Ectodermal cell (in vitro differentiated cells): ENCODE measurements at regions not wholly inside any gene's neighbourhood (a gene's known extent, or its start where the extent isn't known, plus 50 kb on each side); places are given as distances from the start of the nearest gene placed in this dataset.

Source experiments
- H3K27ac ChIP-seq: 2 replicates; pipeline ENCODE4 v1.7.0; 2013; ENCODE audit warnings: mild to moderate bottlenecking, low read depth, low read length; ENCODE audit not compliant: insufficient read depth, poor library complexity, severe bottlenecking
- H3K27me3 ChIP-seq: 2 replicates; pipeline ENCODE4 v1.7.0; 2013; ENCODE audit warnings: mild to moderate bottlenecking, low read length; ENCODE audit not compliant: insufficient read depth, control insufficient read depth, poor library complexity, severe bottlenecking
- H3K36me3 ChIP-seq: one replicate; pipeline ENCODE4 v1.7.0; 2013; ENCODE audit warnings: low read length; ENCODE audit not compliant: control insufficient read depth, insufficient read depth
- H3K4me1 ChIP-seq: one replicate; pipeline ENCODE4 v1.7.0; 2013; ENCODE audit warnings: low read length; ENCODE audit not compliant: control insufficient read depth, insufficient read depth
- H3K4me3 ChIP-seq: 2 replicates; pipeline ENCODE4 v1.7.0; 2013; ENCODE audit warnings: low read depth, low read length, control low read depth; ENCODE audit not compliant: insufficient read depth
- H3K9me3 ChIP-seq: 2 replicates; pipeline ENCODE4 v1.7.0; 2013; ENCODE audit warnings: mild to moderate bottlenecking, low read length, moderate library complexity; ENCODE audit not compliant: control insufficient read depth
- WGBS, 2 experiments: methylation state at CpG; one replicate each; pipeline ENCODE4 v1.1.7; 2013; ENCODE audit warnings: missing lambda C conversion rate in 2 of 2; 5-methylcytosine and 5-hydroxymethylcytosine counted together

- no peaks in the 10 kb centered on the region for H3K27me3 ChIP-seq
- H3K27ac ChIP-seq = no peak overlapping the region
- no peaks in the 10 kb centered on the region for H3K36me3 ChIP-seq
- H3K4me1 ChIP-seq = peaks cover 11% of the 10 kb centered on the region
- H3K4me3 ChIP-seq = no peak overlapping the region
- 94 to 99% methylated on average over 2 of the region's 2 CpGs for WGBS, 2 experiments
- no peaks in the 10 kb centered on the region for H3K9me3 ChIP-seq
Measured at GRCh38 chr11:122358292-122358691, 242.3 kb upstream of the BLID start.

- H3K4me1 ChIP-seq = peaks cover 11% of the 10 kb centered on the region
- no peak overlapping the region for H3K4me3 ChIP-seq
- WGBS, 2 experiments = 90 to 100% methylated on average over 2 of the region's 2 CpGs
Measured at GRCh38 chr11:122355968-122356367, 240.0 kb upstream of the BLID start.

GRCh38 chr11:122354025-122354697 is 238.1 kb upstream of the BLID start:
- WGBS, 2 experiments = 91 to 98% methylated on average over 2 of the region's 3 CpGs
- H3K4me3 ChIP-seq = no peak overlapping the region

More at GRCh38 chr11:122355968-122356367, 240.0 kb upstream of the BLID start:
- Histone ChIP-seq H3K36me3 (no peaks in the 10 kb centered on the region), H3K27ac (no peak overlapping the region), H3K9me3 (no peaks in the 10 kb centered on the region), H3K27me3 (no peaks in the 10 kb centered on the region)

GRCh38 chr11:122353561-122353960 is 237.5 kb upstream of the BLID start:
- Histone ChIP-seq H3K4me1 (peaks cover 2% of the 10 kb centered on the region), H3K4me3 (no peak overlapping the region), H3K27me3 (no peaks in the 10 kb centered on the region), H3K36me3 (no peaks in the 10 kb centered on the region), H3K27ac (no peak overlapping the region), H3K9me3 (no peaks in the 10 kb centered on the region)
- WGBS, 2 experiments = 88 to 98% methylated on average over 3 of the region's 4 CpGs

More at GRCh38 chr11:122354025-122354697, 238.1 kb upstream of the BLID start:
- no peak overlapping the region for H3K27ac ChIP-seq
- H3K36me3 ChIP-seq = no peaks in the 10 kb centered on the region
- H3K27me3 ChIP-seq = no peaks in the 10 kb centered on the region
- H3K4me1 ChIP-seq = peaks cover 6% of the 10 kb centered on the region
- no peaks in the 10 kb centered on the region for H3K9me3 ChIP-seq

- H3K36me3 ChIP-seq = no peaks in the 10 kb centered on the region
- no peak overlapping the region for H3K4me3 ChIP-seq
- no peaks in the 10 kb centered on the region for H3K9me3 ChIP-seq
- H3K27ac ChIP-seq = no peak overlapping the region
- 95% methylated on average over 9 of the region's 9 CpGs for WGBS, 2 experiments
- no peaks in the 10 kb centered on the region for H3K27me3 ChIP-seq
- H3K4me1 ChIP-seq = no peaks in the 10 kb centered on the region
Measured at GRCh38 chr11:122348659-122349409, 232.8 kb upstream of the BLID start.

GRCh38 chr11:122346006-122346405 is 230.0 kb upstream of the BLID start:
- no peaks in the 10 kb centered on the region for H3K36me3 ChIP-seq
- H3K27me3 ChIP-seq = no peaks in the 10 kb centered on the region
- no peaks in the 10 kb centered on the region for H3K9me3 ChIP-seq
- 92 to 100% methylated on average over 1 to 2 of the region's 2 CpGs for WGBS, 2 experiments
- H3K4me3 ChIP-seq = no peak overlapping the region
- H3K27ac ChIP-seq = no peak overlapping the region
- no peaks in the 10 kb centered on the region for H3K4me1 ChIP-seq

- Histone ChIP-seq H3K36me3 (no peaks in the 10 kb centered on the region), H3K27me3 (no peaks in the 10 kb centered on the region), H3K9me3 (no peaks in the 10 kb centered on the region), H3K27ac (no peak overlapping the region), H3K4me1 (no peaks in the 10 kb centered on the region), H3K4me3 (no peak overlapping the region)
- WGBS, 2 experiments = 93% methylated on average over 4 to 7 of the region's 7 CpGs
Measured at GRCh38 chr11:122345586-122345985, 229.6 kb upstream of the BLID start.

GRCh38 chr11:122344215-122344614 is 228.2 kb upstream of the BLID start:
- Histone ChIP-seq H3K27me3 (no peaks in the 10 kb centered on the region), H3K9me3 (no peaks in the 10 kb centered on the region), H3K27ac (no peak overlapping the region), H3K36me3 (no peaks in the 10 kb centered on the region), H3K4me1 (no peaks in the 10 kb centered on the region), H3K4me3 (no peak overlapping the region)
- WGBS, 2 experiments = 91 to 100% methylated on average over 3 of the region's 3 CpGs

- WGBS, 2 experiments = 99 to 100% methylated on average over 2 to 3 of the region's 3 CpGs
- H3K9me3 ChIP-seq = no peaks in the 10 kb centered on the region
- H3K4me3 ChIP-seq = no peak overlapping the region
- no peak overlapping the region for H3K27ac ChIP-seq
- H3K4me1 ChIP-seq = no peaks in the 10 kb centered on the region
- H3K27me3 ChIP-seq = no peaks in the 10 kb centered on the region
- H3K36me3 ChIP-seq = no peaks in the 10 kb centered on the region
Measured at GRCh38 chr11:122343210-122343609, 227.2 kb upstream of the BLID start.

- Histone ChIP-seq H3K9me3 (no peaks in the 10 kb centered on the region), H3K27me3 (no peaks in the 10 kb centered on the region), H3K4me3 (no peak overlapping the region), H3K27ac (no peak overlapping the region), H3K36me3 (no peaks in the 10 kb centered on the region), H3K4me1 (no peaks in the 10 kb centered on the region)
- 88 to 89% methylated on average over 3 to 4 of the region's 4 CpGs for WGBS, 2 experiments
Measured at GRCh38 chr11:122342089-122342744, 226.2 kb upstream of the BLID start.
